ENCODE measurements at regions not wholly inside any gene's neighbourhood (a gene's known extent, or its start where the extent isn't known, plus 50 kb on each side); places are given as distances from the start of the nearest gene placed in this dataset.

- TF ChIP-seq, protein P1, sequence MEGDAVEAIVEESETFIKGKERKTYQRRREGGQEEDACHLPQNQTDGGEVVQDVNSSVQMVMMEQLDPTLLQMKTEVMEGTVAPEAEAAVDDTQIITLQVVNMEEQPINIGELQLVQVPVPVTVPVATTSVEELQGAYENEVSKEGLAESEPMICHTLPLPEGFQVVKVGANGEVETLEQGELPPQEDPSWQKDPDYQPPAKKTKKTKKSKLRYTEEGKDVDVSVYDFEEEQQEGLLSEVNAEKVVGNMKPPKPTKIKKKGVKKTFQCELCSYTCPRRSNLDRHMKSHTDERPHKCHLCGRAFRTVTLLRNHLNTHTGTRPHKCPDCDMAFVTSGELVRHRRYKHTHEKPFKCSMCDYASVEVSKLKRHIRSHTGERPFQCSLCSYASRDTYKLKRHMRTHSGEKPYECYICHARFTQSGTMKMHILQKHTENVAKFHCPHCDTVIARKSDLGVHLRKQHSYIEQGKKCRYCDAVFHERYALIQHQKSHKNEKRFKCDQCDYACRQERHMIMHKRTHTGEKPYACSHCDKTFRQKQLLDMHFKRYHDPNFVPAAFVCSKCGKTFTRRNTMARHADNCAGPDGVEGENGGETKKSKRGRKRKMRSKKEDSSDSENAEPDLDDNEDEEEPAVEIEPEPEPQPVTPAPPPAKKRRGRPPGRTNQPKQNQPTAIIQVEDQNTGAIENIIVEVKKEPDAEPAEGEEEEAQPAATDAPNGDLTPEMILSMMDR (conservative IDR thresholded peaks at IDR 0.05; ENCODE audit: low read length): no peak
- TF ChIP-seq EZH2phosphoT487 (IDR thresholded peaks at IDR 0.05; ENCODE audit: borderline replicate concordance): no peak
- no peaks in the 10 kb centered on the region for H3K4me1 ChIP-seq (ENCODE audit: insufficient read depth, low read length, poor library complexity, severe bottlenecking)
- H3K79me2 ChIP-seq (ENCODE audit: insufficient read depth, low read length): no peaks in the 10 kb centered on the region
- H3K36me3 ChIP-seq (ENCODE audit: insufficient read depth, low read length): no peaks in the 10 kb centered on the region
- no peaks in the 10 kb centered on the region for H3K27me3 ChIP-seq (ENCODE audit: insufficient read depth, low read length, poor library complexity, severe bottlenecking)
- H3K9me2 ChIP-seq (replicated peaks; ENCODE audit: low read depth, low read length): no peaks in the 10 kb centered on the region
- H2AFZ ChIP-seq (ENCODE audit: low read length): no peak overlapping the region
- no peaks in the 10 kb centered on the region for H3F3A ChIP-seq (ENCODE audit: low read depth)
- H3K4me3 ChIP-seq (ENCODE audit: low read length, poor library complexity, severe bottlenecking): no peak overlapping the region
- H3K4me2 ChIP-seq (ENCODE audit: low read depth, low read length, poor library complexity, severe bottlenecking): no peak overlapping the region
- no peaks in the 10 kb centered on the region for H4K20me1 ChIP-seq (ENCODE audit: insufficient read depth, low read length, poor library complexity, severe bottlenecking)
- no peak overlapping the region for H3K9ac ChIP-seq (ENCODE audit: low read depth, low read length, poor library complexity, severe bottlenecking)
- no peaks in the 10 kb centered on the region for H3K9me3 ChIP-seq (ENCODE audit: insufficient read depth, low read depth, low read length)
Measured at GRCh38 chr9:79360387-79361347, 211.1 kb upstream of the TLE4 start.

- H3K9me3 ChIP-seq (ENCODE audit: insufficient read depth, low read depth, low read length): no peaks in the 10 kb centered on the region
- H2AFZ ChIP-seq (ENCODE audit: low read length): no peak overlapping the region
- no peaks in the 10 kb centered on the region for H3K4me1 ChIP-seq (ENCODE audit: insufficient read depth, low read length, poor library complexity, severe bottlenecking)
- H3K4me2 ChIP-seq (ENCODE audit: low read depth, low read length, poor library complexity, severe bottlenecking): no peak overlapping the region
- no peaks in the 10 kb centered on the region for H3K79me2 ChIP-seq (ENCODE audit: insufficient read depth, low read length)
- TF ChIP-seq EZH2phosphoT487 (IDR thresholded peaks at IDR 0.05; ENCODE audit: borderline replicate concordance): no peak
- TF ChIP-seq, protein P1 (conservative IDR thresholded peaks at IDR 0.05; ENCODE audit: low read length): no peak
- H4K20me1 ChIP-seq (ENCODE audit: insufficient read depth, low read length, poor library complexity, severe bottlenecking): no peaks in the 10 kb centered on the region
- H3K9me2 ChIP-seq (replicated peaks; ENCODE audit: low read depth, low read length): no peaks in the 10 kb centered on the region
- H3K27me3 ChIP-seq (ENCODE audit: insufficient read depth, low read length, poor library complexity, severe bottlenecking): no peaks in the 10 kb centered on the region
- H3K36me3 ChIP-seq (ENCODE audit: insufficient read depth, low read length): no peaks in the 10 kb centered on the region
- H3F3A ChIP-seq (ENCODE audit: low read depth): no peaks in the 10 kb centered on the region
- no peak overlapping the region for H3K4me3 ChIP-seq (ENCODE audit: low read length, poor library complexity, severe bottlenecking)
- no peak overlapping the region for H3K9ac ChIP-seq (ENCODE audit: low read depth, low read length, poor library complexity, severe bottlenecking)
Measured at GRCh38 chr9:79362100-79363081, 209.4 kb upstream of the TLE4 start.

- H3K27me3 ChIP-seq (ENCODE audit: insufficient read depth, low read length, poor library complexity, severe bottlenecking): no peaks in the 10 kb centered on the region
Measured at GRCh38 chr9:79369676-79370075, 202.1 kb upstream of the TLE4 start.

More at GRCh38 chr9:79369676-79370075, 202.1 kb upstream of the TLE4 start:
- Histone ChIP-seq H3F3A (ENCODE audit: low read depth) (no peaks in the 10 kb centered on the region), H3K4me1 (ENCODE audit: insufficient read depth, low read length, poor library complexity, severe bottlenecking) (no peaks in the 10 kb centered on the region), H4K20me1 (ENCODE audit: insufficient read depth, low read length, poor library complexity, severe bottlenecking) (no peaks in the 10 kb centered on the region), H3K79me2 (ENCODE audit: insufficient read depth, low read length) (no peaks in the 10 kb centered on the region), H2AFZ (ENCODE audit: low read length) (no peak overlapping the region), H3K9ac (ENCODE audit: low read depth, low read length, poor library complexity, severe bottlenecking) (no peak overlapping the region), H3K4me3 (ENCODE audit: low read length, poor library complexity, severe bottlenecking) (no peak overlapping the region), H3K9me2 (replicated peaks; ENCODE audit: low read depth, low read length) (0 out of 2 replicates have a peak, but pooled peaks cover 3% of the 10 kb centered on the region), H3K36me3 (ENCODE audit: insufficient read depth, low read length) (no peaks in the 10 kb centered on the region), H3K4me2 (ENCODE audit: low read depth, low read length, poor library complexity, severe bottlenecking) (no peak overlapping the region), H3K9me3 (ENCODE audit: insufficient read depth, low read depth, low read length) (no peaks in the 10 kb centered on the region)
- TF ChIP-seq EZH2phosphoT487 (IDR thresholded peaks at IDR 0.05; ENCODE audit: borderline replicate concordance): no peak
- TF ChIP-seq, protein P1 (conservative IDR thresholded peaks at IDR 0.05; ENCODE audit: low read length): no peak
